Stimulated activated CD8-positive, alpha-beta memory T cell treated with anti-CD3 and anti-CD28 coated beads, Interleukin-15, amount 100 ng/mL, for 1 hour (primary cell): ENCODE measurements at regions not wholly inside any gene's neighbourhood (a gene's known extent, or its start where the extent isn't known, plus 50 kb on each side); places are given as distances from the start of the nearest gene placed in this dataset.
"Not testable (repeated sequence)": the region's sequence is repeated elsewhere in the genome, so short reads cannot be mapped to it uniquely, and the experiment has no call there.

Experiments
- DNase-seq: peaks from one replicate; pipeline ENCODE4 v3.0.0-alpha.2; 2020; ENCODE audit warnings: low read depth

- DNase-seq = no peak
Measured at GRCh38 chr14:97944380-97944779, 1147.2 kb downstream of the VRK1 start.

GRCh38 chr14:97945631-97946030 is 1148.4 kb downstream of the VRK1 start:
- no peak for DNase-seq

- DNase-seq = no peak
Measured at GRCh38 chr14:97946240-97946639, 1149.1 kb downstream of the VRK1 start.

- no peak for DNase-seq
Measured at GRCh38 chr14:97946641-97947040, 1149.5 kb downstream of the VRK1 start.

GRCh38 chr14:97948841-97949240 is 1151.7 kb downstream of the VRK1 start:
- DNase-seq = no peak

GRCh38 chr14:97956581-97957340 is 1159.6 kb downstream of the VRK1 start:
- no peak for DNase-seq

GRCh38 chr14:97959251-97959650 is 1162.1 kb downstream of the VRK1 start:
- DNase-seq = no peak

- no peak for DNase-seq
Measured at GRCh38 chr14:97960436-97960835, 1163.3 kb downstream of the VRK1 start.

GRCh38 chr14:97970222-97970621 is 1173.0 kb downstream of the VRK1 start:
- DNase-seq = no peak

- DNase-seq = no peak
Measured at GRCh38 chr14:97975216-97975615, 1178.0 kb downstream of the VRK1 start.

GRCh38 chr14:97975962-97976361 is 1178.8 kb downstream of the VRK1 start:
- no peak for DNase-seq

- DNase-seq = no peak
Measured at GRCh38 chr14:97976861-97977260, 1179.7 kb downstream of the VRK1 start.

- DNase-seq = peak; percentile 43
Measured at GRCh38 chr14:97977651-97978261, 1180.6 kb downstream of the VRK1 start.

GRCh38 chr14:97978341-97978740 is 1181.2 kb downstream of the VRK1 start:
- peak; percentile 51 for DNase-seq

DNA sequence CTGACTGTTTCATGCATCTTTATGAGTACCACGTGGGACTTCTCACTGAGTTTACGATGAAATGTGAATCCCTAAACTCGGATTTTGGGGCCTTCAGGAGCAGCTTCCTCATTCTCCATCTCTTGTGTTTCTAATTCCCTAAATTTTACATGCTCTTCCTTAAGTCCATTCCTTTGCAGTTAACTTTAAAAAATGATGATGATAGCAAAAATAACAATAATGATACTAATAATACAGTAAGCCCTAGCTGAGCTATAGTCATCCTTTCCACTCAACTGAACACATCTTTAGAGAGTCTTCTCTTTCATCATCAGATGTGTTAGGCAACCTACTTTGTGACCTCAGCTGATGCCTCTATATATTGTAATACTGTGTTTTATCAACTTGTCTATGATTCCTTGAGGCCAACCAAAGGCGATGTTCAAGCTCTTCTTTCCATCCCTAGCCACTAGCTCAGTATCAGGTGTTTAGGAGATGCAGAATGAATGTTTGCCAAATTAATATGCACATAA is 1196.4 kb downstream of the VRK1 start:
- no peak for DNase-seq

DNA sequence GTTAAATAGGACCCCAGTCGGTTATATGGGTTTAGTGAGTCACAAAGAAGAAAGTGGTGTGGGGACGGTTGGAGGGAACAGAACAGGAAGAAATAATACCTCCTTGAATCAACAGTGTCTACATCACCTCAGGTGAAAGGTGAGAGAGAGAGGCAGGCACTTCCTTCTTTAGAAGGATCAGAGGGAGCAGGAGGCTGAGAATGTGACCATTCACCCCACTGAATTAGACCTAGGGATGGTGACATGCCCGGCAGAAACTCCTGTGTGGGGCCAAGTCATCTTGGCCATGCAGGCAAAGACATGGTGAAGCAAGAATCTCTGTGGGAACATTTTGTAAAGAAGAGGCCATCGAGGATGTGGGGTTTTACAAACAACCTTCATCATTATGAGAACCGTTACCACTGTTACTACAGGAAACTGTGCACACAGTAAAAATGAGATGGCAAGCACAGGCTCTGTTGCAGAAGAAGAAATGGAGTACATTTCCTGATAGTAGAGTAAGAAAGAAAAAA is 1196.9 kb downstream of the VRK1 start:
- DNase-seq = no peak

DNA sequence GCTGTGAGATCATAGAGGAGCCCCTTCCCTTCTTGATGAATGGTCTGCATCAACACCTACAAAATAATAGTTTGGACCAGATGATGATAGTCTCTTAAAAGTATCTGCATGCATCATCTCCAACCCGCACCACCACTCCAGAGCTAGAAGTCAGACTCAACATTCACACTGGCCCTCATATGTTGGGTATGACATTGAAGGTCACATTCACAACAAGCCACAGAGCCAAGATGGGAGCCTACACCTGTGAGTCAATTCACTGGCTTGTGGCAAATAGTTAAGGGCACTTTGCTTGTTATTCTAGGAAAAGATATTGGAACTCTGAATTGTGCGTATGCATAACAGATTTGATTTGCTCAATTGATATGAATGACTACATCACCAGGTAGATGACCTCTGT is 1197.9 kb downstream of the VRK1 start:
- DNase-seq = no peak

GRCh38 chr14:97995531-97995930 is 1198.3 kb downstream of the VRK1 start:
- DNase-seq = no peak

DNA sequence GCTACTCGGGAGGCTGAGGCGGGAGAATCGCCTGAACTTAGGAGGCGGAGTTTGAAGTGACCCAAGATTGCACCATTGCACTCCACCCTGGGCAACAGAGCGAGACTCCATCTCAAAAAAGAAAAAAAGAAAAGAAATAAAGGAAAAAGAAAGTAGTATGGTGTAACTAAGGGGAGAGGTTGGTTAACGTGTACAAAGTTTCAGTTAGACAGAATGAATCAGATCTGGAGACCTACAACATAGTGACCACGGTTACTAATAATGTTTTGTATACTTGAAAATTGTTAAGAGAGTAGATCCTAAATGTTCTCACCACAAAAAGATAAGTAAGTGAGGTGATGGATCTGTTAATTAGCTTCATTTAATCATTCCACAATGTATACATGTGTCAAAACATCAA is 1208.8 kb downstream of the VRK1 start:
- no peak for DNase-seq

DNA sequence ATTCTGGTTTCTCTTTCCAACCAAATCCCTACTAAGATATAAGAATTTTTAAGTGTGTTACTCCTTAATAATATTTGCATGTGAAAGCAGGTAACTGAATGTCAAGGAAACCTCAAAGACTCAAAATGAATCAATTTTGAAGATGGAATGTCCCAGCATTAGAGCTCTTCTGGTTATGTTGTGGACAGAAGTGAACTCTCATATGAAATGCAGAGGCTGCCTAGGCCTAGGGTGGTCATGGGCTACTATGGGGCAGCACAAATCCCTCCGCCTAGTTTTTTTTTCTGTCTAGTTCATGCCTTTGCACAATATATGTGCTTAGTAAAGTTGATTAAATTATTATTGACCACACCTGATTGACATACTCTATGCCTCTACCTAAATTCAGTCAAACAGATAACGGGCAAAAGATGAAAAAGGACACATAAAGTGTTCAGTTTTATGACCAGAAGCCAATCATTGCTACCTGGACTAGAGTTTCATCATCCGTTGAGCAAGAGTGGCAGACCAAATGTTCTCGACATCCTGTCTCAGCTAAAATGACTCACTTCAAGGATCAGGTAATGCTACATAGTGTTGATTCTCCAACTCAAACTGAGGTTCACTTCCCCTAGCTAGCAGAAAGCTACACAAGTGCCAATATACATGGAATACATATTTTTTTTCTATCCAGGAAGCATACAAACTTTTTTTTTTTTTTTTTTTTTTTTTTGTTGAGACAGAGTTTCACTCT is 1211.4 kb downstream of the VRK1 start:
- DNase-seq = no peak

DNA sequence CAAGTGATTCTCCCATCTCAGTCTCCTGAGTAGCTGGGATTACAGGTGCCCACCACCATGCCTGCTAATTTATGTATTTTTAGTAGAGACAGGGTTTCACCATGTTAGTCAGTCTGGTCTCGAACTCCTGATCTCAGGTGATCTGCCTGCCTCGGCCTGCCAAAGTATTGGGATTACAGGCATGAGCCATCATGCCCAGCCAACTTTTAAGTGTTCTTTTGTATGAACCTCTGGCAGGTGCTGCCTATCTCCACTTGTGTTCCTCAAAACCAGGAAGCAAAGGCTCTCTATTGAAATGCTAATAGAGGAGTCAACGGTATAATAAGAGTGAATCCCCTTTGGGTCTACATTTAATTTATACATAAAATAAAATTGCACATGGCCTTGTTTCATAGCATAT is 1212.0 kb downstream of the VRK1 start:
- DNase-seq = not testable (repeated sequence)

DNA sequence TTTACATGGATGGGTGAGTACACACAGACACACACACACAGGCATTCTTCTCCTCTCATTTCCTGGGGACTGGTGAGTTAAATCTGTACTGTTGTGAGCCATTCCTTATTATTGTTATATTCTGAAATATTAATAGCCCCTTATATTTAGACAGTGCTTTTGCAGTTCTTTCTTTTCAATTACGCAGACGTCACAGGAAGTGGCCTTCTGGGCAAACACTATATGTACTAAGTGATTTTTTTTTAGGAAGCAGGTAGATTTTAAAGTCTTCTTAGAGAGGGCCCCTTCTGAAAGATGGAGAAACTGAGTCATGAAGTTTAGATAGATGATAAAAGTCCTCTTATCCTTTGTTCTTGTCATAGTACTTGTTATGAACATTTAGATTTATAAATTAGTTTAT is 1213.6 kb downstream of the VRK1 start:
- no peak for DNase-seq
